ENCODE measurements at regions not wholly inside any gene's neighbourhood (a gene's known extent, or its start where the extent isn't known, plus 50 kb on each side); places are given as distances from the start of the nearest gene placed in this dataset.
"Not testable (repeated sequence)": the region's sequence is repeated elsewhere in the genome, so short reads cannot be mapped to it uniquely, and the experiment has no call there.

DNA sequence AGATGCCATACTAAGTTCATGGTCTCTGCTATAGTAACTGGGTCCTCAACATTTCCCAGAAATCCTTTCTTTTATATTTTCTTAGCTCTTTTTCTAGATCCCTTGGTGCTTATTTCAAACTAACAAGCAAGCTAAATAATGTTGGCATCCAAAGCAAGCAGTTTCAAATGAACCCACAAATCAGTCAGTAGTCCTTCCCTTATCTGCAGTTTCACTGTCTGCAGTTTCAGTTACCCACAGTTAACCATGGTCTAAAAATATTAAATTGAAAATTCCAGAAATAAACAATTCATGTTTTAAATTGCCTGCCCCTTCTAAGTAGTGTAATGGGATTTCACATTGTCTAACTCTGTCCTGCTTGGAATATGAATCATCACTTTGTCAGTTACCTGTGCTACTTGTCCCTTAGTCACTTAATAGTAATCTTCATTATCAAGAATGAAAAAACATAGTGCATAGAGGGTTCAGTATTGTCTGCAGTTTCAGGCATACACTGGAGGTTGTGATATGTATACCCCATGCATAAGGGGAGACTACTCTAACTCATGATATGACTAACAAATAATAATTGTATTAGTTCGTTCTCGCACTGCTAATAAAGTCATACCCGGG lies 633.7 kb downstream of the MECOM start:
- DNase-seq = no peak

DNA sequence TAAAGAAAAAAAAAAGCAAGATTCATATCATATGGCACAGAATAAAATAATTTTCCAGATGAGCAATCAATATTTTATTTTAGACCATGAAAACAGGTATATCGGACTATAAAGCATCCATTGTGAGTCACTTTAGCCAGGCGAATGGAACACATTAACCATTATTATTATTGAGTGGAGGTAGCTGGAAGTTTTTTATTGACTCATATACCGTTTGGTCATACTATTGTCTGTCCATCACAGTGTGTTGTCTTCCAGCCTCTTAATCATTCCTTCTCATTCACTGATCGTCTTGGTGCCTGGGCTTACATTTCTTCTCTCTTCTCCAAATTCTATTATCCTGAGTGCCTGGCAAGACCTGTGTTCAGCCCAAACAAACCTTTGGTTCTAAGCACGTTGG lies 634.8 kb downstream of the MECOM start:
- DNase-seq = no peak

- no peak for DNase-seq
Measured at GRCh38 chr3:169026543-169027182, 636.8 kb downstream of the MECOM start.

DNA sequence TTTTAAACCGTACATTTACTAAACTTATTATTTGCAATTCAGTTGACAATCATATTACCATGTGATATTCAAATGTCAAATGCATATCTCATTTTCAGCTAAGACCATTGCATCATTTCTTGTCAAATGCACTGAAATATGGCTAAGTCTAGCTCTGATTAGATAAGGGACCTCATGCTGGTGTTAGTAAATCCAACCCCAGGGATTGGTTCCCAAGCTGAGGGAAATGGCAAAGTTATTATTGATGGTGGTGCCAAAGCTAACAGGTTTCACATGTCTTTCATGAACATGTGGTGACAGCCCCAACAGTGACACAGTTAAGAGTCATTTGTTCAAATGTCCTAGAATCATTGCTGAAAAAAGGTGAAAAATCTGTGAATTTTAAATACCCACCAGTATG lies 641.1 kb downstream of the MECOM start:
- no peak for DNase-seq

DNA sequence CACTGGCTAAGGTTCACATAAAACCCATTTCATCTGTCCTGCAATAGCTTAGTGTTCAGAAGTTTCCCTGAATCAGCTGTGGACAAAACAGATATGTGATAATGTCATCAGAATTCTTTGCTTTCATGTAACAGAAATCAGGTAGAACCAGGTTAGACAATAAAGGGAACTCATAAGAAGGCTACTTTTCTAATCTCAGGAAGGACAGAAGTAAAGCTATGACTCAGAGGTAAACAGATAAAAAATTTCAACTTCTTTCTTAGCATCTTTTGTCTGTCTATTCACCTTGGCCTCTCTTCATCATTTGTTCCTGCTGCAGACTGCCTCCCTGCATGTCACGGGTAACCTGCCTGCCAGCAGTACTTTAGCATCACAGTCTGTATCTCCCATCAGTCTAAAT lies 643.1 kb downstream of the MECOM start:
- no peak for DNase-seq

DNA sequence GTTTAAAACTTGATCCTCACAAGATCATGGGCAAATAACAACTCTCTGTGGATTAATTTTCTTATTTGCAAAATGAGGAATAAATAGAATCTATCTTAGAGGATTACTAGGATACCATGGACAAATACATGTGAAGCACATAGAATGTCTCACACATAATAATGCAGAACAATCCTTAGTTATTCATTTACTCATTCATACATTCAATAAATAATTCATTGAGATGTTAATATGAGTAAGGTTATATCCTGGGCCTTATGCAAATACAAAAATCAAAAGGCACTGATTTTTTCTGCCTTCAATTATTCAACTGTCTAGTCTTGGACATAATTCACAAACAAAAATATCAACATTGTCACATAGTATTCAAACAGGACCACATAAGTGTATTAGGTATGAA lies 654.1 kb downstream of the MECOM start:
- DNase-seq = no peak

- no peak for DNase-seq
Measured at GRCh38 chr3:169008776-169009358, 654.6 kb downstream of the MECOM start.

- DNase-seq = no peak
Measured at GRCh38 chr3:169007145-169007544, 656.4 kb downstream of the MECOM start.

DNA sequence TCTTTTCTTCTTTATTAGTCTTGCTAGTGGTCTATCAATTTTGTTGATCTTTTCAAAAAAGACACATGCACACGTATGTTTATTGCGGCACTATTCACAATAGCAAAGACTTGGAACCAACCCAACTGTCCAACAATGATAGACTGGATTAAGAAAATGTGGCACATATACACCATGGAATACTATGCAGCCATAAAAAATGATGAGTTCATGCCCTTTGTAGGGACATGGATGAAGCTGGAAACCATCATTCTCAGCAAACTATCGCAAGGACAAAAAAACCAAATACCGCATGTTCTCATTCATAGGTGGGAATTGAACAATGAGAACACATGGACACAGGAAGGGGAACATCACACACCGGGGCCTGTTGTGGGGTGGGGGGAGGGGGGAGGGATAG lies 657.1 kb downstream of the MECOM start:
- not testable (repeated sequence) for DNase-seq

DNA sequence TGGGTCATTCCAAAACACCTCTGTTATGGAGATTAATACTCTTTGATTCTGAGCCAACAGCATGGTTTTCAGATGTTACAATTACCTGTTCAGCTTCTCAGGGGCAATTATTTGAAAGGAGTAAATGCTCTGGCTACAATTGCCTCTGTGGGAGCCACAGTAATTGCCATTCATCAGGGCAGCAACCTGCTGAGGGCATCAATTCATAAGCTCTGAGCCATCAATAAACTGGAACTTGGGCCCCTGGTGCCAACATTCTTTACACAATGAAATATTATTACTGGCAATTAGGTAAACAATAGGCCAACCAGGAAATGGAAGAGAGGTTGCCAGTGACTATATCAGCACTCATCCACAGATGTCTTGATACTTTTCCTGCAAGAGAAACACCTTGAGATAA lies 660.8 kb downstream of the MECOM start:
- no peak for DNase-seq

DNA sequence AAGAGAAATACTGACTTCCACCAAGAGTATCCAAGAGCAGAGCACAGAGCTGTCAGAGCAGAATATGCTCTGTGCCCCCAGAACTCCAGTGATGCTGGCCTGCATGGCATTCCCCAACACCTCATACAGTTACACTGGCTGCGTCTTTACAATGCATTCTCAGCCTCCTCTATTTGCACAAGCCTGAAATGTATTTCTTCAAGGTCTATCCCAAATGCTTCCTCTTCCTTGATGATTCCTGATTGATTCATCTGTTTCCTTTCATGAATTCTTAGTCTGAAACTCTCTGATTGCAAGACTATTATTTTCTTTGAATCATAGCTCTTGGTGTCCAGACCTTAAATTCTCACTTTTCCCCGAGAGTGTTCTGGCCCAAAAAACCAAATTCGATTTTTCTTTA lies 664.7 kb downstream of the MECOM start:
- DNase-seq = no peak

GRCh38 chr3:168997488-168997887 lies 666.0 kb downstream of the MECOM start:
- DNase-seq = no peak

DNA sequence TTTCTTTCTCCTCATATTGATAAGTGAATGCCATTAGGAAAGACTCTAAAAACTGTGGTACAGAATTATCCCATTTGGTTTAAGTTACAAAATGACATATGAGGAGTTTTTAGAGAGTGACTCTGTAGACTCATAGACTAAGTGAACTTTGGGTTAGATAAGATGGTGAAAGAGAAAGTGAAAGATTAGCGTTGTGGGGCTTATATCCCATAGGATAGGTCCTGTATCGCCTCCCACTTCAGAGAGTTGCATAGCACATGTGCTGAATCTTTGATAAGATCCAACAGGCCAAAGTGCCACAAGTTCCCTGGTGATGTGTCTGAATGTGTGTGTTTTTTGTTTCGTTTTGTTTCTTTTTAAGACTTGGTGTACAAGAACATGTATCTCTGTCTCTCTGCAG lies 666.9 kb downstream of the MECOM start:
- no peak for DNase-seq

DNA sequence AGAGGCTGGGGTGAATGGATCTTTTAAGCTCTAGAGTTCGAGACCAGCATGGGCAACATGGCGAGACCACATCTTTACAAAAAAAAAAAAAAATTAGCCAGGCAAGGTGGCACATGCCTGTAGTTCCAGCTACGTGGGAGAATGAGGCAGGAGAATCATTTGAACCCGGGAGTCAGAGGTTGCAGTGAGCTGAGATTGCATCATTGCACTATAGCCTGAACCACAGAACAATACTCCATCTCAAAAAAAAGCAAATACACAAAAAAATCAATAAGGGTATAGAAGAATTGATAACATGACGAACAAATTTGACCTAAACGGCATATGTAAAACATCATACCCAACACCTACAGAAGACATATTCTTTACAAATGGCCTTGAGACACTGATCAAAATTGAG lies 668.4 kb downstream of the MECOM start:
- DNase-seq = no peak

- no peak for DNase-seq
Measured at GRCh38 chr3:168991803-168992202, 671.7 kb downstream of the MECOM start.

DNA sequence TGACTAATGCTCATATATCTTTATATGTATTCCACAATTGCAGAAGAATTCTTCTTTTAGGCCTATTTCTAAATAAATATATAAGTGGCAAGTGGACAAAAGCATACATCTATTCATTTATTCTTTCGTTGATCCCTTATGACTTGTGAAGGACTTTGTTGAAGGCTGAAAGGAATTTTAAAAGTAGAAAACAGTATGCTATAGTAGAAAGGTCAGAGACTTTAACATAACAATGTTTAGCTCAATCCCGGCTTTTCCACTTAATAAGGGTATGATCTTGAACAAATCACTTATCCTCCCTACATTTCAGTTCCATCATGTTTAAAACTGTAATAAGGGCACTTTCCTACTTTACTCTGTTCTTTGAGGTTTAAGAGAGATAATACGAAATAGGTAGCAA lies 672.9 kb downstream of the MECOM start:
- no peak for DNase-seq

- DNase-seq = no peak
Measured at GRCh38 chr3:168990134-168990533, 673.4 kb downstream of the MECOM start.

DNA sequence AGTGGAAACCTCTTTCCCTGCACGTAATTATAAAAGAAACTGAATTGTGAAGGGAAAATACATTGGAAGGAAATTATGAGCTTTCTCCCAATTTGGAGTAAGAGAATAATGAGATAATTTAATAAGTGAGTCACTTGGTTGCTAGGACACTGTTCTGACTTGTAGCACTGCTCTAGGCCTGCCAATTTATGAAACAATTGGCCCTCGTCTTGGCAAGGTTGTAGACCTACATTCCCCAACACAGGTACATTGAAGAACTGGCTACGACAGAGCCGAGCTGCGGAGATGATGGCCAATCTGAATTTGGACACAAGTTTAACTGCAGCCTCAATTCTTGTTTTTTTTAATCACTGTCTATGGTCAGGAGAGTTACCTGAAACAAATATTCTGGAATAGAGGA lies 674.1 kb downstream of the MECOM start:
- no peak for DNase-seq

DNA sequence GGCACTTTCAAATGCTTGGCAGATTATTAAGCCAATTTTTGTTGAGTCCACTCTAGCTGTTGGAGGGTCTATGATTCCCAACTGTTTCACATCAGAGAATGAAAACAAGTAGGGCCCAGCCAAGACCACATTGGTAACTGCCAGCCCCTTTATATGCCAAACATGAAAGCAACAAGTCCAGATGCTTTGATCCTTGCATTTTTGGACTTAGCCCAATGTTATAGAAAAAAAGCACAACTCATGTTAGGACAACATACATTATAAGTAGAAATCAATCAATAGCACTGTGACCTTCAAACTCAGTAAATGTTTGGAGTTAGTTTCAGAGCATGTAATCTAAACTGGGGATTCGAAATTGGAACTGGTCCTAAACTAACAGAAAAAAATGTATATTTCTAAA lies 674.7 kb downstream of the MECOM start:
- DNase-seq = no peak

DNA sequence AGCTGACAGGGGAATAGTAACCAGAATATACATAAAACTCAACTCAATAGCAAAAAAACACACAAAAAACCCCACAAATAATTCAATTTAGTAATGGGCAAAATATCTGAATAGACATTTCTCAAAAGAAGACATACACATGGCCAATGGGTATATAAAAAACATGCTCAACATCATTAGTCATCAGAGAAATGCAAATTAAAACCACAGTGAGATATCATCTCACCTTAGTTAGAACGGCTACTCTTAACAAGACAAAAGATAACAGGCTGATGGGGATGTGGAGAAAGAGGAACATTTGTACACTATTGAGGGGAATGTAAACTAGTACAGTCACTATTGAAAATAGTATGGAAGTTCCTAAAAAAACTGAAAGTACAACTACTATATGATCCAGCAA lies 678.6 kb downstream of the MECOM start:
- no peak for DNase-seq

GRCh38 chr3:168983046-168983445 lies 680.5 kb downstream of the MECOM start:
- DNase-seq = no peak

DNA sequence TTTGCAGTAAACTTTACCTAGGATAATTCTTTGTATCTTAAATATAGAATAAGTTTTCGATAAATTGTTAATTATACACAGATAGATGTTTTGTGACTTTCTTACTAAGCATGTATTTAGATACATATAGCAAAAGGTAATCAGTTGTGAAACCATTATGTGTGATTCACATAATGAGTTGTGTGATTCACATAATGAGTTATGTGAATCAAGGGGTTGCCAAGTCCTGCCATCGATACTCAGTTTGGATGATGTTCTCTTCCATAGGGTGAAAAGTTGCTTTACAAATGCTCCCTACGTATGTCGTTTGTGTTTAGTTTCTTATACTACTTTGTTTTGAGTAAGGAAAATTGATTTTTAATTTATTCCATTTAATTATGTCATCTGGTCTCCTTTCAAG lies 682.1 kb downstream of the MECOM start:
- DNase-seq = no peak

- DNase-seq = no peak
Measured at GRCh38 chr3:168977716-168978374, 685.7 kb downstream of the MECOM start.

DNA sequence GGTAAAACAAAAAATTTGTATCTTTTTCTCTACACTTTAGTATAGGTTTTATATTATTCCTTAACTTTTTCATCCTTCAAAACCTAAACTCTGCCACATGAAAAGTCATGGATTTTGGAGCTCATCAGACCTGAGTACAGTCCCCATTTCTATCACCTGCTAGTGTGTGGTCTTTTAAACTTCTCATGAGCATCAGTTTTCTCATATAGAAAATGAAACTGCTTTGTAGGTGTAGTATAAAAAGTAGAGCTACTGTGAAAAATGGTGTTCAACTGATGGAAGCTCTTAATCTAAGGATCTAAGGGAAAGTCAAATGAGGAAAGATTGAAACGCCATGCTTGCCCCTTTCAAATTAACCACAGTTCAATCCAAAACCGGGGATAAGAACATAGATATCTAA lies 686.5 kb downstream of the MECOM start:
- DNase-seq = no peak
